Frontal cortex (tissue), 3 donors: ENCODE measurements at regions not wholly inside any gene's neighbourhood (a gene's known extent, or its start where the extent isn't known, plus 50 kb on each side); places are given as distances from the start of the nearest gene placed in this dataset.

Experiments
- DNase-seq, 2 donors: peaks; one replicate each; pipeline ENCODE4 v3.0.0; 2012; ENCODE audit warnings: low spot score in 2 of 2
- FAIRE-seq: peaks from 2 replicates; lab custom pipeline; 2012; peaks lifted over from hg19 to GRCh38; lab: Jason Lieb, UNC
- donor health status: control.
- donor health status: control.
- donor health status: control.

- DNase-seq (no peak), FAIRE-seq (no peak)
Observed at GRCh38 chr2:56685205-56685604, 501.4 kb downstream of the CCDC85A start.

- no peak for FAIRE-seq
- DNase-seq, result no peak
Observed at GRCh38 chr2:56687169-56687568, 503.4 kb downstream of the CCDC85A start.

GRCh38 chr2:56688661-56689060 lies 504.9 kb downstream of the CCDC85A start:
- DNase-seq, result no peak
- no peak for FAIRE-seq

- no peak for DNase-seq
- no peak for FAIRE-seq
Observed at GRCh38 chr2:56693501-56693900, 509.7 kb downstream of the CCDC85A start.

GRCh38 chr2:56703001-56703400 lies 519.2 kb downstream of the CCDC85A start:
- DNase-seq, result no peak
- no peak for FAIRE-seq

- no peak for DNase-seq
- no peak for FAIRE-seq
Observed at GRCh38 chr2:56705713-56706112, 521.9 kb downstream of the CCDC85A start.

- DNase-seq (no peak), FAIRE-seq (no peak)
Observed at GRCh38 chr2:56707218-56707617, 523.4 kb downstream of the CCDC85A start.

GRCh38 chr2:56707650-56708049 lies 523.9 kb downstream of the CCDC85A start:
- DNase-seq (no peak), FAIRE-seq (no peak)

GRCh38 chr2:56709181-56709580 lies 525.4 kb downstream of the CCDC85A start:
- no peak for FAIRE-seq
- DNase-seq, result no peak

- peak in 1 of 2 donors; percentile 14 for DNase-seq
- no peak for FAIRE-seq
Observed at GRCh38 chr2:56713161-56713676, 529.4 kb downstream of the CCDC85A start.

GRCh38 chr2:56713978-56714377 lies 530.2 kb downstream of the CCDC85A start:
- FAIRE-seq (no peak), DNase-seq (no peak)

GRCh38 chr2:56714400-56714799 lies 530.6 kb downstream of the CCDC85A start:
- no peak for DNase-seq

GRCh38 chr2:56715683-56716082 lies 531.9 kb downstream of the CCDC85A start:
- DNase-seq (no peak), FAIRE-seq (no peak)

More at GRCh38 chr2:56714400-56714799, 530.6 kb downstream of the CCDC85A start:
- FAIRE-seq, result no peak

- no peak for FAIRE-seq
- no peak for DNase-seq
Observed at GRCh38 chr2:56718413-56718812, 534.6 kb downstream of the CCDC85A start.

- DNase-seq (no peak), FAIRE-seq (no peak)
Observed at GRCh38 chr2:56729212-56729611, 545.4 kb downstream of the CCDC85A start.

- FAIRE-seq (no peak), DNase-seq (no peak)
Observed at GRCh38 chr2:56732946-56733345, 549.2 kb downstream of the CCDC85A start.

- no peak for FAIRE-seq
- DNase-seq, result no peak
Observed at GRCh38 chr2:56739413-56739812, 555.6 kb downstream of the CCDC85A start.

- FAIRE-seq, result no peak
Observed at GRCh38 chr2:56741601-56742102, 557.9 kb downstream of the CCDC85A start.

GRCh38 chr2:56743807-56744206 lies 560.0 kb downstream of the CCDC85A start:
- no peak for DNase-seq
- no peak for FAIRE-seq

More at GRCh38 chr2:56741601-56742102, 557.9 kb downstream of the CCDC85A start:
- no peak for DNase-seq

GRCh38 chr2:56749152-56749752 lies 565.5 kb downstream of the CCDC85A start:
- FAIRE-seq, result peak; percentile 62
- no peak for DNase-seq

GRCh38 chr2:56753182-56753581 lies 569.4 kb downstream of the CCDC85A start:
- FAIRE-seq (no peak), DNase-seq (no peak)

- no peak for DNase-seq
- FAIRE-seq, result no peak
Observed at GRCh38 chr2:56754066-56754615, 570.4 kb downstream of the CCDC85A start.
